ENCODE measurements at regions not wholly inside any gene's neighbourhood (a gene's known extent, or its start where the extent isn't known, plus 50 kb on each side); places are given as distances from the start of the nearest gene placed in this dataset.

DNA sequence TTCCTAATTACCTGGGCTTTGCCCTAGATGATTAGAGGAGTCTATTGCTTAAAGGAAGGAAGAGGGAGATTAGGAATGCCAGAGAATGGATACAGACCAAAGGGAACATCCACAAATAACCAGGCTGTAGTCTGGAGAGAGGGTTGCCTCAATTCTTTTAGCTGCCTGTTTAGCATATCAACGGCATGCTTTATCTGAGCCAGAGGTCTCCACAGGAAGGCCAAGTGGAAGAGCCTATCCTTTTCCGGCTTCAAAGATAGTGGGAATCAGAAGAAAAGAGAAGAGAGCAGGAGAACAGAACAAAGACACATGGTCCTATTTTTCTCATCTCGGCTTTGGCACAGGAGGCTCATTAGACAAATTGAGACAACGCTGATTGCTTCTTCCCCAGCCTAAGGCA is 142.4 kb downstream of the NMUR2 start:
- no peak for TF ChIP-seq ZBTB7A (IDR thresholded peaks at IDR 0.05; ENCODE audit: low read depth)

GRCh38 chr5:152260940-152261339 is 144.1 kb downstream of the NMUR2 start:
- TF ChIP-seq TAF1 (IDR thresholded peaks at IDR 0.05; ENCODE audit: low read depth) (no peak), USF1 (IDR thresholded peaks at IDR 0.05) (no peak), CREB1 (IDR thresholded peaks at IDR 0.05; ENCODE audit: low read depth) (no peak), EGR1 (IDR thresholded peaks at IDR 0.05) (no peak), YY1 (IDR thresholded peaks at IDR 0.05; ENCODE audit: low read depth) (no peak), TCF12 (IDR thresholded peaks at IDR 0.05; ENCODE audit: low read depth) (no peak), FOXM1 (IDR thresholded peaks at IDR 0.05; ENCODE audit: borderline replicate concordance, low read depth) (no peak), NFIC (IDR thresholded peaks at IDR 0.05) (no peak), EP300 (IDR thresholded peaks at IDR 0.05; ENCODE audit: borderline replicate concordance) (no peak), ZBTB7A (IDR thresholded peaks at IDR 0.05; ENCODE audit: low read depth) (no peak), RAD21 (IDR thresholded peaks at IDR 0.05; ENCODE audit: low read depth) (no peak), CEBPB (IDR thresholded peaks at IDR 0.05) (no peak), TEAD4 (IDR thresholded peaks at IDR 0.05) (no peak)
- TF ChIP-seq, protein P1, sequence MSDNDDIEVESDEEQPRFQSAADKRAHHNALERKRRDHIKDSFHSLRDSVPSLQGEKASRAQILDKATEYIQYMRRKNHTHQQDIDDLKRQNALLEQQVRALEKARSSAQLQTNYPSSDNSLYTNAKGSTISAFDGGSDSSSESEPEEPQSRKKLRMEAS (IDR thresholded peaks at IDR 0.05), result no peak
- TF ChIP-seq, protein P2, sequence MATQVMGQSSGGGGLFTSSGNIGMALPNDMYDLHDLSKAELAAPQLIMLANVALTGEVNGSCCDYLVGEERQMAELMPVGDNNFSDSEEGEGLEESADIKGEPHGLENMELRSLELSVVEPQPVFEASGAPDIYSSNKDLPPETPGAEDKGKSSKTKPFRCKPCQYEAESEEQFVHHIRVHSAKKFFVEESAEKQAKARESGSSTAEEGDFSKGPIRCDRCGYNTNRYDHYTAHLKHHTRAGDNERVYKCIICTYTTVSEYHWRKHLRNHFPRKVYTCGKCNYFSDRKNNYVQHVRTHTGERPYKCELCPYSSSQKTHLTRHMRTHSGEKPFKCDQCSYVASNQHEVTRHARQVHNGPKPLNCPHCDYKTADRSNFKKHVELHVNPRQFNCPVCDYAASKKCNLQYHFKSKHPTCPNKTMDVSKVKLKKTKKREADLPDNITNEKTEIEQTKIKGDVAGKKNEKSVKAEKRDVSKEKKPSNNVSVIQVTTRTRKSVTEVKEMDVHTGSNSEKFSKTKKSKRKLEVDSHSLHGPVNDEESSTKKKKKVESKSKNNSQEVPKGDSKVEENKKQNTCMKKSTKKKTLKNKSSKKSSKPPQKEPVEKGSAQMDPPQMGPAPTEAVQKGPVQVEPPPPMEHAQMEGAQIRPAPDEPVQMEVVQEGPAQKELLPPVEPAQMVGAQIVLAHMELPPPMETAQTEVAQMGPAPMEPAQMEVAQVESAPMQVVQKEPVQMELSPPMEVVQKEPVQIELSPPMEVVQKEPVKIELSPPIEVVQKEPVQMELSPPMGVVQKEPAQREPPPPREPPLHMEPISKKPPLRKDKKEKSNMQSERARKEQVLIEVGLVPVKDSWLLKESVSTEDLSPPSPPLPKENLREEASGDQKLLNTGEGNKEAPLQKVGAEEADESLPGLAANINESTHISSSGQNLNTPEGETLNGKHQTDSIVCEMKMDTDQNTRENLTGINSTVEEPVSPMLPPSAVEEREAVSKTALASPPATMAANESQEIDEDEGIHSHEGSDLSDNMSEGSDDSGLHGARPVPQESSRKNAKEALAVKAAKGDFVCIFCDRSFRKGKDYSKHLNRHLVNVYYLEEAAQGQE (IDR thresholded peaks at IDR 0.05; ENCODE audit: low read depth), result no peak

GRCh38 chr5:152259702-152260101 is 145.4 kb downstream of the NMUR2 start:
- TF ChIP-seq, protein P2 (IDR thresholded peaks at IDR 0.05; ENCODE audit: low read depth), result no peak
- TF ChIP-seq CREB1 (IDR thresholded peaks at IDR 0.05; ENCODE audit: low read depth), result no peak
- no peak for TF ChIP-seq YY1 (IDR thresholded peaks at IDR 0.05; ENCODE audit: low read depth)
- no peak for TF ChIP-seq RAD21 (IDR thresholded peaks at IDR 0.05; ENCODE audit: low read depth)

DNA sequence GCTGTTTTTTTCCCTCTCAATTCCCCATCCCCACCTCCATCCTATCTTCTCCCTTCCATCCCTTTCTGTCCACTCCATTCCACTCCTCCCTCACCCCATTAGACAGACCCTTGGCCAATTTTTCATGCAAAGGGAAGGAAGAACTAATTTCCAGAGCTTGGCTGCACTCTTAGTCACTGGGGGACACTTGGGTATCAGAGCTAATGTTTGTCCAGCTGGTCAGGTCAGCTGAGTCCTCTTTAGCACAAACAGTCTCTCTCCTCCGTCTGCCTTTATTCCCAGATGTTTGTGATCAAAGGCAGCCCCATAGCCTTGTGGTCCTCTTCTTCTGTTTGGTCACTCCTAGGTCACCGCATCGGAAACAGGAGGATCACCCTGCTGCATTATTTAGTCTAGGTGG is 148.5 kb downstream of the NMUR2 start:
- TF ChIP-seq EP300 (IDR thresholded peaks at IDR 0.05; ENCODE audit: borderline replicate concordance) (no peak), EGR1 (IDR thresholded peaks at IDR 0.05) (no peak), CREB1 (IDR thresholded peaks at IDR 0.05; ENCODE audit: low read depth) (no peak), TAF1 (IDR thresholded peaks at IDR 0.05; ENCODE audit: low read depth) (no peak), CEBPB (IDR thresholded peaks at IDR 0.05) (no peak)
- TF ChIP-seq, protein P2 (IDR thresholded peaks at IDR 0.05; ENCODE audit: low read depth), result no peak
- TF ChIP-seq, protein P1 (IDR thresholded peaks at IDR 0.05), result no peak

- no peak for TF ChIP-seq CEBPB (IDR thresholded peaks at IDR 0.05)
- TF ChIP-seq CREB1 (IDR thresholded peaks at IDR 0.05; ENCODE audit: low read depth), result no peak
- no peak for TF ChIP-seq TEAD4 (IDR thresholded peaks at IDR 0.05)
Measured at GRCh38 chr5:152255411-152255810, 149.7 kb downstream of the NMUR2 start.

GRCh38 chr5:152247850-152248385 is 157.2 kb downstream of the NMUR2 start:
- no peak for TF ChIP-seq TEAD4 (IDR thresholded peaks at IDR 0.05)
- TF ChIP-seq USF1 (IDR thresholded peaks at IDR 0.05), result no peak
- no peak for TF ChIP-seq YY1 (IDR thresholded peaks at IDR 0.05; ENCODE audit: low read depth)
- no peak for TF ChIP-seq EP300 (IDR thresholded peaks at IDR 0.05; ENCODE audit: borderline replicate concordance)
- TF ChIP-seq, protein P1 (IDR thresholded peaks at IDR 0.05), result no peak
- TF ChIP-seq TCF12 (IDR thresholded peaks at IDR 0.05; ENCODE audit: low read depth), result no peak

All from Ishikawa (cell line).